Islet of Langerhans (tissue), 1 donor: ENCODE measurements at regions not wholly inside any gene's neighbourhood (a gene's known extent, or its start where the extent isn't known, plus 50 kb on each side); places are given as distances from the start of the nearest gene placed in this dataset.

Experiments
- FAIRE-seq: peaks from one replicate; lab custom pipeline; 2011; peaks lifted over from hg19 to GRCh38; lab: Jason Lieb, UNC

DNA sequence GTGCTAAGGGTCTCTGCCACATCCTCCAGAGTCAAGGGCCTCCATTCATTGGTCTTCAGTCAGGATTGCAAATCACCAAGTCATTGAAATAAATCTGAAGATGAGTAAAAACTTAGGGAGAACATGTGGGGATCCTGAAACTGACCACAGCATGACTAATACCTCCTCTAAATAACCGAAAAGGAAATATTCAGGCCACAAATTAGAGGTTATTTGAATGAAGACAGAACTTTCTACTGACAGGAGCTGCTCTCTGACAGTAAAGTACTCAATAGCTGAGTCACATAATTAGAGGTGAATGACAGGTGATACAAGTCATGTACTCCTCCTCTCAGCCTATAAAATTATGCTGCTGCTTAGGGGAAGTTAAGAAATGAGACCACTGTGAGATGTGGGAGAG lies 240.2 kb upstream of the F9 start:
- no peak for FAIRE-seq

DNA sequence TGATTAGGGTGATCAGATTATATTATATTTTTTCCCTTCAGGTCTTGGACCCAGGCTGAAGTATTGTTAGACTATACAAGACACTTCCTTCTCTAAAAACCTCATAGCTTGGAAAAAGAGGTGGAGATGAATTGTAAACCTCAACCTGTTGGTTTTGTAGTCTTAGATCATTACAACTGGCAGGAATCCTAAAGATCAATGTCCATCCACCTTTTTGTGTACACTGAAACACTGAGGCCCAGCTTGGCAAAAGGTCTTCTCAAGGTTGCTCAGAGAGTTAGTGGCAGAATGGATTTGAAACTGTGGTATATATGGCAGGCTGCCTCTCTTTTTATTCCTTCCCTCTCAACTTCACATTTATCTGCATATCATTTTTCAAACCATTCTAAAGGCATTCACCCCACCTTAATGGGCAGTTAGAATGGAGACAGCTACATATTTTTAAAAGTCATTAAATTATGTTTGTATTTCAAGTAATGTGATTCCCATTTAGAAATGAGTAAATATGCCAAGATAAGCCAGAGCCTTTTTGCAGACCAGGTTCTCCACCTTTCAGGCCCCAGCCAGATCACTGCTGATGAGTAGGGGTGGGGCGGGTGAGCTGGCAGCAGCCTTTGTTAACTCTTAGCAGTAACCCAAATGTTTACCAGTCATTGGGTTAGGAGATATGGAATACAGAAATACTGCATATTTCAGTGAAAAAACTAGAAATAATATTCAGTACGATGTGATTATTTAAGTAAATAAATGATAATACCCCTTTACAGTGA lies 243.2 kb upstream of the F9 start:
- FAIRE-seq, result no peak

DNA sequence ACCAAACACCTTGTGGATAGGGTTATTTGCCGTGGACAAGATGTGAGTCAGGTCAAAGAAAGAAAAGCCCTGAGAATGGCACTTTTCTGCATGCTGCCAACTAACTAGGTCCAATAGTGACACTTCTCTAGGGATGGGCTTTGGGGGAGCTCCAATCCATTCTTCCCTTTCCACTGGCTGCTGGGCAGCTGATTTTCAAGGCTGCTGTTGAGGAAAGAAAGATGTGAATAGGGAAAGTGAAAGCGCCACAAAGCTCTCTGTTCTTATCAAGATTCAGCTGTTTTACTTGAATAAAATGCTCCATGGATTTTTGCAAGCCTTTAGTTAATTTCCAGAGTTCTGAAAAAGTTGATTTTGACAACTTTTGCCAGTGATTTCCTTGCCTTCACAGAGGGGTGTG lies 244.2 kb upstream of the F9 start:
- no peak for FAIRE-seq

DNA sequence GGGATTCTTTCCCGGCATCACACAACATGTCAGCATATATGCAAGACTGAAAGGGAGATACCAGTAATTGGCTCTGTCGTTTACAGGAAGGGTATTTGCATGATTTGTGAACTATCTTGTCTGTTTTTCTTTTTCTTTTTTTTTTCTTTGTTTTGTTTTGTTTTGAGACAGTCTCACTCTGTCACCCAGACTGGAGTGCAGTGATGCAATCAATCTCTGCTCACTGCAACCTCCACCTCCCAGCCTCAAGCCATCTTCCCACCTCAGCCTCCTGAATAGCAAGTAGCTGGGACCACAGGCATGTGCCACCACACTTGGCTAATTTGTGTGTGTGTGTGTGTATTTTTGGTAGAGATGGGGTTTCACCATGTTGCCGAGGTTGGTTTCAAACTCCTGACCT lies 262.7 kb upstream of the F9 start:
- FAIRE-seq, result no peak

DNA sequence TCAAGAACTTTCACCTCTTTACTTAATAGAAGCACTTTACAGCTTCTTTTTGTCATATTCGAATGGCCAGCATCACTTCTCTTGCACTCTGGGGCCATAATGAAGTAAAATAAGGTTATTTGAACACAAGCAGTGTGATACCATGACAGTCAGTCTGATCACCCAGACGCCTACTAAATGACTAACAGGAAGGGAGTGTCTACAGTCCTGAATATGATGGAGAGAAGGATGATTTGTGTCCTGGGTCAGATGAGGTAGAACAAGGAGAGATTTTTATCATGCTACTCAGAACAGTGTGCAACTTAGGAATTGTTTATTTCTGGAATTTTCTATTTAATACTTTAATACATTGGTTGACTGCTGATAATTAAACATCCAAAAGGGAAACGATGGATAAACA lies 284.2 kb upstream of the F9 start:
- no peak for FAIRE-seq

DNA sequence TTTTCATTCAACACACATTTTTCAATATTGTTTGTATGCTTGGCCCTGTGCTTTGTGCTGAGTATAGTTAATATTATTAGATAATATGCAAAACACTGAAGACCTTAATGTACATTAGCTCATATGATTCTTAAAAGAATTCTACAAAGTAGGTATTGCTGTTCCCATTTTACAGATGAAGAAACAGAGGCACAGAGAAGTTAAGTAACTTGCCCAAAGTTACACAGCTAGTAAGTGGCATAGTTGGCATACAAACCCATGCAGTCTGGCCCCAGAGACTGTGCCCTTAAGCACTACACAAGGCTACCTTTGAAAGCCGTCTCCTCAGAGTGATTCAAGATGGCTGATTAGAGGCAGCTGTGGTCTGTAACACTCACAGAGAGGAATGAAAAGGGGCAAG lies 293.4 kb upstream of the F9 start:
- FAIRE-seq, result no peak

DNA sequence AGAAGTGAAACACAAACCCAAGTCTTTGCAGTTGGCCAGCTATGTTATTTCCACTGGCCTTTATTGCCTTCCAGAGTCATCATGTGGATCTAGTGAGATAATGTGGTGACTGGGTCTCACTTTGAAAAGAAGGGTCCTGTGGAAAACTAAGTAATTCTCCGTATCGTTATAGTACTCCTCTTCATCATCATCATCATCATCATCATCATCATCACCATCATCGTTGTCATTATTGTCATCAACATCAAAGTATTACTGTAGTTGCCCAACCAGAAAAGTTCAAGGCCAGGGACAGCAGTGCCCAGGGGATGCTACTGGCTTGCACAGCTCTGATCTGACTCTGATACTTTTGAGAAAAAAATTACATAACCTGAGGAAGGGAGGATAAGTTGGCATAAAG lies 295.6 kb upstream of the F9 start:
- FAIRE-seq, result no peak

DNA sequence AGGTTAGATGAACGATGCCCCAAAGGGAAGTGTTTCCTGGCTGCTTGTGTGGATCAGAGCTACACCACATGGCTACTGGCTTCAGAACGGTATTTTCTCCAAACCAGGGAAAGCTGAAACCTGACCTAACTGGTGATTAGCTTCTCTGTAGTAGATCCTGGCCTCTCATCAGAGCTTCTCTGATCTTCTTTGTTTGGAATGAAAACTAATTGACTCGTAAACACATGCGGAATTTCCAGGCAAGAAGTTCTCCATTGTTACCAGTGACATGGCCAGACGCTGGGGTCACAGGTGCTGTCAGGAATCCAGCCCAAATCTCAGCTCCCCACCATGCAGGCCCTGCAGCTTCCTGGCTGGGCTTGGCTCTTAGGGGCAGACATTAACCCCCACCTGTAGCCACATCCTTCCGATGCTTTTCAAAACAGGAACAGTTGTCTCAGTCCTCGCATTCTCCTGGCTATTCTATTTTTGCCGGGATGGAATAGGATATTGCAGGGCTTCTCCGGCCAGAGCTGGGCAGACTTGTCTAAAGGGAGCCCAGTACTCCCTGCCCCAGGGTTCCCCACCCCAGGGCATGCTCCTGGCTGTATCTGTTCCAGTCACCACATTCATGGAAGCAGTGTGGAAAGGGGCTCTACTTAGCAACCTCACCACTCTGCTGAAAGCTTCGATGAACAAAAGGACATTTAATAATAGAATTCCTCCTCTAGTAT lies 305.4 kb upstream of the F9 start:
- no peak for FAIRE-seq

DNA sequence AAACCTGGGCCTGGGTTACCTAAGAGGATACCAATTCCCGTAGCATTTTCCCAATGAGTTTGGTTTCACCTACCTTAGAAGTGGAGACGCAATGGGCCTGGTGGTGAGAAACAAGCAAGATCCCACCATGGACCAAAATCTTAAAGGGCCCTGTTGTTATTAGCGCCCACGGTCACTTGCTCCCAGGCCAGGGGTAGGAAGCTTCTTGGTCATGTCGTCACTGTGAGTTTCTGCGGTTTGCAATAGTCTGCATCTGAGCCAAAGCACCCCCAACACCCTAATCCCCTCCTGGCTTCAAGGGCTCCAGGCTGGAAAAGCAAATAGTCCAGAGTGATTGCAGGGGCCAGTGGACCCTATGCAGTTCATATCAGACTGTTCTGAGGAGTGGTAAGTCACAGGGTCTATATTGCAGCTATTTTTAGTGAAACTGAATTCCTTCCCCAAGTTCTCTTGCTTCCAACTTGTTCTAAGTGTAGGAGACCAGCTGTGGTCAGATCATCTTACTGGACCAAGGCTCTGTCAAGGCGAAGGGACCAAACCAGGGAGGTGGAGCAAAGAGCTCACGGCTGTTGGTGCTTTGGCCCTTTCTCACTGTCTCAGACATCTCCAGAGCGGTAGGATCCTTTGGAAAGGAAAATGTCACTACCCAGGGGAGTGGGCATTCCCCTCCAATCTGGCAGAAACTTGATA lies 307.9 kb upstream of the F9 start:
- no peak for FAIRE-seq

DNA sequence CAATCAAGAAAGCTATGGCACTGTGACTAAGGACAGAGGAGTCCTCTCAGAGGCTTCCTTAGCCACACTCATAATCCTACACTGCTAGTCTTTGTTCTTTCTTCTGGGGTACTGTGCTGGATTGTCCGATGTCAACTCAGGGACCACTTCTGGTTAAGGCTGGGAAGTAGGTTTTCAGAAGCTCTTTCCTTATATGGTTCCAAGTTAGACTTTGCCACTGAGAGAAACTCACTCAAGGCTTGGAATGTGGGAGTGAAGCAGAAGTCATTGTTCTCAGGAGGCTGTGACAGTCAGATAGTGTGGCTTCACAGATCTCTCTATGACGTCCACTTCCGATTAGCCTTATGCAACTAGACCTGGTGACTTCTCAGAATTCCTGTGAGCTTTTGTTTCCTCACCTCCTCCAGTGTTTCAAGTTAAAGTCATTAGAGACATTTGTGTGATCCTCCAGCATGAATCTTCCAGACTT lies 317.3 kb upstream of the F9 start:
- no peak for FAIRE-seq

DNA sequence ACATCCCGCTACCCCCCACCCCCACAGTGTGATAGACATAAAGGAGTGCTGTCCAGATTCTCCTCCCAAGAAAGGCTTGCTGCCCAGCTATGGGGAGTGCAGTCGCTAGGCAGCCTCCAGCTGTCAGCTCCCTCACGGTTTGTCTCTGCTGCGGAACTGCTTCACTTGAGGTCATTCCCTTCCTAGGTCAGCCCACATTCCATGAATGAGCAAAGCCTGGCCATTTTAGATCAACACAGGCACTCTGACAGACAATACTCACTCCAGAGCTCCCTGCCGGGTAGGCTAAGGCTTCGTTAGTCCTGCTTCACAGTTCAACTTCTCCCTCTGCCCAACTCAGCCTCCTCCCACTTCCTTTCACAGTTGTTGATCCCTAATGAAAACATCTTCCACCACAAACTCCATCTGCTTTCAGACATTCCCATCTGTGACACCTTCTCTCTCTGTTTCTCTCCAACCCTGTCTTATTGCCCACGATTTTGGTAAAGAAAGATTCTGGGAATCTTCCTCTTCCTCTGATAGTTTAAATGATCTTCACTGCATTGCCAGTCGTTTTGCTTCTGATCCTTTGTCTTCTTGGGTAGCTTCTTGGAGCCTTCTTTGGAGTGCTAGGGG lies 318.9 kb upstream of the F9 start:
- FAIRE-seq, result no peak

DNA sequence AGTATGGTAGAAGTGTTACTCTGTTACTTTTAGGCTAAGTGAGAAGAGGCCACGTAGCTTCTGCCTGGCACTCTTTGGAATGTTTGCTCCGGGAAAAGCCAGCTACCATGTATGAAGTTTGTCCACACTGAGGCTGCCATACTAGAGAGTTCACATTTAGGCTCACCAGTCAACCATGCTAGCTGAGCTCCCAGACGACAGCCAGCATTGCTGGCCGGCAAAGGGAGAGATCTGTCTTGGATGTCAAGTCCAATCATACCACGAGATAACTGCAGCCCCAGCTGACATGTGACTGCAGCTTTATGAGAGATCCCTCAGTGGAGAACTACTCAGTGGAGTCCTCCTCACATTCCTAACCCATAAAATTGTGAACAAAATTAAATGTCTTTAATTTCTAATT lies 321.2 kb upstream of the F9 start:
- FAIRE-seq, result no peak

DNA sequence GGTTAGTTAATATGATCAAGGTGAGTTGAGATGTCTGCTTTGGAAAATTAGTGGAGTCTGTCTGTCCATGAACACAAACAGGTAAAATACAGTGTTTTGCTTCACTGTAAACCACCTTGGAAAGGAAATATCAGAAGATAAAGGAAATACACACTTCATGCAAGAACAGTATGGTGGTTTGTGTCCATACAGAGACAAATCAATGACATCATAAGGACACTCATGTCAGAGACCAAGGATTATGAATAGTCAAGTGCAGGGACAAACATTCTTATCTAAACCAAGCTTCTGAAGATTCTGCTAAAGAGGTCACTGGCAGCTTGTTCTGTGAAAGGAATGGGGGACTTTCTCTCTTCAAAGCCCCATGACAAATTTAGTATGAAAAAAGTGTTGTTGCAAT lies 322.9 kb upstream of the F9 start:
- FAIRE-seq, result no peak

DNA sequence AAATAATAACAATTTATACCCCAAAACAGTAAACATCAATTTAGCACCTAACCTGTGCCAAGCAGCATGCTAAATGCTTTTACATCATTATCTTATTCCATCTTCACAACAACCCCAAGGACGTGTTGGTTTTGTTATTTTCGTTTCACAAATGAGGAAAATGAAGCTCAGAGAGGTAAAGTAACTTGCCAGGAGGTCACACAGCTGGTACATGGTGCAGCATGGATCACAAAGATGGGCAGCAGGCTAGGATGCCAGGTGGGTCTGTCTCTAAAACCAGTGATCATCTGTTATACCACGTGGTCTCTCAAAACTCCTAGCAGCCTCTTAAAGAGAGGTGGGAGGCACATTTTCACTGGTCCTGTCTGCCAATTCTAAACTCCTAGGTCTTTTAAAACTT lies 323.6 kb upstream of the F9 start:
- no peak for FAIRE-seq

DNA sequence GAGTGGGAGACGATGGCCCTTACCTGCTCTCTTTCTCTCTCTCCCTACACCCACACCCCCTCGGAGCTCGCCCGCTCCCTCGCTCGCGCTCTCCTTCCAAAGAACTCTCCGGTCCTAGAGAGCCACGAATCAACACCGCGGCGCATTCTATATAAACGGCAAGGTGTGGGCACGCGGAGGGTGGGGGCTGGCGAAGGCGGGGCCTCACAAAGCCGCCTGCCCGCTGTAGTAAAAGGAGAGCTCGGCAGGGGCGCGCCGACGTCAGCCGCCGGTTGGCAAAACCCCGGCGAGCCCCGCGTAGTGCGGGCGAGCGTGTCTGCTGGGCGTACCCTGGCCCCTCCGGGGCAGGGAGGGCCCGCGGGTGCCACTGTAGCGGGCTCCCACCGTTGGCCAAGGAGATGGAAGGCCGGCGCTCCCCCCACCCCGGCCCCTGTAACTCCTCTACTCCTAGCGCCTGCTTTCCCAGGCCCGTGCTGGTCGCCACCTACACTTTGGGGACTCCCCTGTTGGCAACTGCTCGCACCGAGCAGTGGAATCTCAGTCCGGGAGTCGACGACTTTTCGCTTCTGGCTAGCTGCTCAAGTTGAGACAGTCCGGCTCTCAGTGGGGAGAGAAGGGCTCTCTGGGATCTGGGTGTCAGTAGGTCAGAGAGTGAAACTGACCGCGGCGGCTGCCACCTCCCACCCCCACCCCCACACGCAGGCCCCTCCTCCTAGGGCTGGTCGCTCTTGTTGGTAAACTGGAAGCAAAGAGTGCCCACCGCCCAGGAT lies 325.5 kb upstream of the F9 start:
- FAIRE-seq, result no peak

DNA sequence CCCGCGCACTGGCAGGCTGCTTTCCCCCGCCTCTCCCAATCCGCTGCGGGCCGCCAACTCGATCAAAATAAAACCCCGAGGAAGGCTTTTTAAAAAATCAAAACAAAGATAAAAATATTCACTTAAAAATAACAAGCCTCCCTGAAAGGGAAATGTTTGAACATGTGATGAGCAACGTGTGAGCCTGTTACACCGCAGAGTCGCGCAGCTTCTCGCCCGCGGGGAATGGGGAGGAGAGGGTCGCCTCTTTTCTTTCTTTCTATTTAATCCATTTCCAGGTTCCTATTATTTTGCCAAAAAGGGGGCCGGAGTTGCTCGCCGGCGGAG lies 326.0 kb upstream of the F9 start:
- FAIRE-seq, result no peak

DNA sequence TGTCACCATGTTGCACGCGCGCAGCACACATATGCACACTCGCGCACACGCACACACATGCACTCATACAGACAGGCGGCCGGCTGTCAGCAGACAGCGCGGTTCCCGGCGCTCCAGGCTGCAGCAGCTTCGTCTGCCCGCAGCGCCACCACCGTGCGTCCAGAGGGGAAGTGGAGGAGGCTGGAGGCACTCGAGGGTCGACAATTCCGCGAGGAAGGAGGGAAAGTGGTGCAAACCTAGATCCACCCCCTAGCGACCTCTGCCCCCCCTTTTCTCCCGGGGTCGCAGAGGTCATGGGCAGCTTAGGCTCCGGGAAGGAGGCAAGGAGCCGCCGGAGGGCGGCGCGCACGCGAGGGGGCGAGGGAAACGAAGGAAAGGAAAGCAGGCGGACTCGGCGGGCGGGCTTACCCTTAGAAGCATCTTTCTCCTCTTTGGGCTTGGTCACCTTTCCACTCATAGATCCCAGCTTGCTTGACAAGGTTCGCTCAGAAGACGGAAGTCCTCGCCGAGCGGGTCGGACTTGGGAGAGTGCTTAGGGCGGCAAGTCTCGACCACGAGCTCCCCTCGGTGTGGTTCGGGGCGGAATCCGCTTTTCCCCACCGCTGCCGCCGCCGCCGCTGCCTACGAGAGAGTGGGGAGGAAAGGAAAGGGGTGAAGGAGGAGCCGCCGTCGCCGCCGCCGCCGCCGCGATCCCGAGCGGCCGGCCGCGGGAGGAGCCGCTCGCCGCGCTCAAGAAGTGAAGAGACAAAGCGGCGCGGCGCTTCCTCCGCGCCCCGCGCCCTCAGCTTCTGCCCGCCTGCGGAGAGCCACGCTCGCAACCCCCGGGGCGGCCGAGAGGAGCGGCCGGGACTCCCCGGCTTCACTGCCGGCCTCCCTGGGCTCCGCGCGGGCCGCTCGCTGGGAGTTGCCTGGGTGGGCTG lies 326.6 kb upstream of the F9 start:
- FAIRE-seq, result no peak

DNA sequence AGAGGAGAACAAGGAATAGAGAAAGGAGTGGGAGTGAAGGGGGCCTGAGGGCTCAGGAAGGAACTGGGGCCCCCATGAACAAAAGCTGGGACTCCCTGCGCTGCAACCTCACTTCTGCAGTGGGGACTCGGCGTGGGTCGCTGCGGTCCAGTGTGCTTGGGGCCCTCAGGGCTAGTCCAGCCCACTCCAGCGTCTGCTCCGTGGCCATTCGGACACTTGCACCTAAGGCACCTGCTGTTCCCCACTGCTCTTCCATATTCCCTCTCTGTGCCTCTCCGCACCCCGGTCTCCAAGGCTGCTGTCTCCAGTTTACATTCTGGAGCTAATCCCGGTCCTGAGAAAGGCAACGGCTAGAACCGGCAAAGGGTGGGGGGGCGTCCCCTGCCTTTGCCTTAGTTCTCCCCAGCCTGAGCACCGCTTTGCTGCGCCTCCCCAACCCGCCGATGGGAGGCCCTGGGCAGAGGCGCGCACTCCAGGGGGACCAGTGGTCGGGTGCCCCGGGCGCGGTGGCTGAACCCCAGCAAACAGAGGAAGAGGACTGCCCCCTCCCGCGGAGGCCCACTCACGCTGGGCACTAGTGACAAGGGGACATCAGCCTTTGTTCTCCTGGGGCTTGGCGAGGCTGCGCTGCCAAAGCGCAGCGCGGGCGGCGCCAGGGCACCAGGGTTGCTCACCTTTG lies 327.7 kb upstream of the F9 start:
- FAIRE-seq, result no peak

DNA sequence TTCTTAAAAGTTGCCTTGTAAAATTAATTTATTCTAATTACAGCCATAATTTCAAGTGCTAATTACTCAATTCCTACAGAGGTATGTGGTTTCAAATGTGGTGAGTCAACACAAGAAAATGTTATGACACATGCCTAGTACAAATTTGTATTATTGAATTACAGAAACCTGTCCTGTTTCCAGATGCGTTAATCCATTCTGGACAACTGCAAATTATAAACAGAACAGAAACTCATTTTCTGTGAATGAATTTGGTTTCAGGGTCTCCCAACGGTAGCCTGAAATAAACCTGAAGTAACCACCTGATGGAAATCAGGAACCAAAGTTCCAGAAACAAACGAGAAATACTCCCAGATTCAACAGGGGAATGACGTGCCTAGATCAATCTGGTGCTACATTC lies 328.6 kb upstream of the F9 start:
- FAIRE-seq, result no peak

DNA sequence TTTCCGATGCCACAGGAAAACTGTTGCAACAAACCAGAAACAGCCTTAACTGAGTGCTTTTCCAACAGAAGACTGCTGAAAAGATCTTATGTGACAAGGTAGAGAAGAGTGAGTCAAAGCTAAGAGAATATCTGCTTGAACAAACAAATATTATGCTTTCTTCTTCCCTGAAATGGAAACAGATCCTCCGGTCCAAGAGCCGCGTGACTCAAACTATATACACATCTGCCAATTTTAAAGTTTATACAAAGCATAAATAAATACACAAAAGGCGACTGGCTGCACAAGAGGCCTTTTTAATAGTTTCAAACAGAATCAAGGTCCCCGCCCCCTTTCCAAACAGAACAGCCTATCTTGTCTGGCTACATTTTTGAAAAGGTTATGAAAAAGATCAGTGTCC lies 329.7 kb upstream of the F9 start:
- no peak for FAIRE-seq

DNA sequence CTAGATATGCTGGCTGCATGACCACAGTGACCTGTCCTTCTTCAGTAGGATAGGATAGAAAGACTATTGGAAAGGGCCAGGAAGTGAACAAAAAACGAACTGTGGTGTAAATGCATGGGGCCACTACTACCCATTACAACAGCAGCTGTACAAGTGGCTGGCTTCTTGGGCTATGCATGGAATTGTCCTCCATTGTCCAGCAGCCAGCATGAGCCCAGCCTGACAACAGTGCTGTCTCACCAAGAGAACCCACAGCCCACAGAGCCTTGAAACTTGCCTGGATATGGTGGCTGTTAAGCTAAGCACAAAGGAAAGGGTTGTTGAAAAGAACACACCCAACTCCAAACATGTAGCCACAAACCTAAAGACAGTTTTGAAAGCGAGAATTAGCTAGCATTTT lies 330.2 kb upstream of the F9 start:
- no peak for FAIRE-seq
